Fibroblast of lung (primary cell): ENCODE measurements at regions not wholly inside any gene's neighbourhood (a gene's known extent, or its start where the extent isn't known, plus 50 kb on each side); places are given as distances from the start of the nearest gene placed in this dataset.

Source experiments
- CTCF ChIP-seq, 2 donors: IDR thresholded peaks in 1 of 2; conservative IDR thresholded peaks in 1 of 2; 1 replicate in 1 of 2; 2 replicates in 1 of 2; pipeline ENCODE4 v1.5.1; 2011 to 2012; ENCODE audit warnings: low read length in 2 of 2, control low read depth in 1 of 2, inconsistent platforms in 1 of 2, low read depth in 1 of 2, mild to moderate bottlenecking in 1 of 2
- EZH2 ChIP-seq: IDR thresholded peaks from 2 replicates; pipeline ENCODE4 v1.5.1; 2012; ENCODE audit warnings: low read length, control low read depth, mild to moderate bottlenecking; ENCODE audit errors: missing control alignments

GRCh38 chr7:136513744-136514143, 354.7 kb upstream of the CHRM2 start:
- TF ChIP-seq EZH2, result no peak
- no peak for TF ChIP-seq CTCF (conservative IDR thresholded peaks at IDR 0.05 in 1 of 2, IDR thresholded peaks at IDR 0.05 in 1 of 2; ENCODE audit: low read depth in 1 of 2, low read length in 2 of 2)
